HG02884 (cell line): ENCODE measurements at regions not wholly inside any gene's neighbourhood (a gene's known extent, or its start where the extent isn't known, plus 50 kb on each side); places are given as distances from the start of the nearest gene placed in this dataset.
"Not testable (repeated sequence)": the region's sequence is repeated elsewhere in the genome, so short reads cannot be mapped to it uniquely, and the experiment has no call there.

Source experiments
- ATAC-seq: cut with Tn5 transposase; IDR thresholded peaks from one replicate; pipeline ENCODE4 v1.9.1; 2021; ENCODE audit warnings: mild to moderate bottlenecking, moderate library complexity; ENCODE audit not compliant: unreplicated experiment

DNA sequence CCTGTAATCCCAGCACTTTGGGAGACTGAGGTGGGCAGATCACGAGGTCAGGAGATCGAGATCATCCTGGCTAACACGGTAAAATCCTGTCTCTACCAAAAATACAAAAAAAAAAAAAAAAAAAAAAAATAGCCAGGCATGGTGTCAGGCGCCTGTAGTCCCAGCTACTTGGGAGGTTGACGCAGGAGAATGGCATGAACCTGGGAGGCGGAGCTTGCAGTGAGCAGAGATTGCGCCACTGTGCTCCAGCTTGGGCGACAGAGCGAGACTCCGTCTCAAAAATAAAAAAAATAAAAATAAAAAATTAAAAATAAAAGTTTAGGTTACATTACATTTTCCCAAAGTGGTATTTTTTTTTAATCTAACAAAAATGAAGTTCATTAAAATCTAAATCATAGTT lies 218.1 kb upstream of the TMEFF2 start:
- ATAC-seq: not testable (repeated sequence)

DNA sequence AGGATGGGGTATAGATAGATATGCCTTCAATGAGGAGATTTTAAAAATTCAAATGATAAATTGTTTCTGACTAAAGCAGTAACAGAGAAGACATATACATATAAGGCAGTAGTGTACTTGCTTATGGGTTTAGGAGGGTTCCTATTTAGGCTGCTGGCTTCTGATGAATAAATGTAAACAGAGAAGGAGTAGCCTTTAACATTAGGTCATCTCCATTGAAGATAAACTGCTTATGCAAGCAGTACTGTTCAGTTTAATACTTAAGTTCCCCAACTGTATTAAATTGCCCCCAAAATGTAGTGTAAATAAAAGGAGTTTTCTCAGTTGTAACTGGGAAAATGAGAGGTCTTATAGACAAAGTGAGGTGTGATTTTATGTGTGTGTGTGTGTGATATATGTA lies 217.7 kb upstream of the TMEFF2 start:
- no peak for ATAC-seq

DNA sequence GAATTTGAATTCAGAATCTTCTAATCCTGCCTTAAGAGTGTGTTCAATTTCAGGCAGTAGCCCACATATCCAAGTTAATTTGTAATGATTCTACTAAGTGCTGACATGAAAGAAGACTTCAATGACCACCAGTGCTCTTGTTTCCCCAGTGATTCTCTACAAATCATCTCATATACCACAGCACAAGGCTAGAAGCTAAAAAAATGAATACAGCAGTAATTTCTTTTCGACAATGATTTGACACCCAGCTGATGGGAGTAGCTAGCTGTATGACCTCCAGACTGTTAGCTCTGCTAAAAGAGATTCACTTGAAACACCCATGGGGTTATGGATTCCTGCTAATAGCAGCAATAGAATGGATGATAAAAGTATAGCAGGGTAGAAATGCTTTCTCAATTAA lies 217.0 kb upstream of the TMEFF2 start:
- ATAC-seq: no peak

DNA sequence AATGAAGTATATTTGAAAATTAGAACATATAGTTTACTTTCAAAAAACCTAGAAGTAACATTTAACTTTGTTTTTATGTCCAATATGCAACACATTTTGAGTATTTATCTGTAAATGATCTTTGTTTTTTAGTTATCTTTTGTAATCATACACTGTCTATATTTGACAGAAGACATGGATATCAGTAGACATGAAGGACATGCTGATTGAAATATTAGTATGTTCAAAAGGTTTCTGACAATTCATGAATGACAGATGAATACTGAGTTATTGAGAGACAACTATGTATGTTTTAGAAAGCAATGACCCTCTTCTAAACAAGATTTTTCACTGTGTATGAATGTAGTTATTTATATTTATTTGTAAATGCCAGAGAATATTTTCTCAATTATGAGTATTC lies 215.6 kb upstream of the TMEFF2 start:
- ATAC-seq: no peak

DNA sequence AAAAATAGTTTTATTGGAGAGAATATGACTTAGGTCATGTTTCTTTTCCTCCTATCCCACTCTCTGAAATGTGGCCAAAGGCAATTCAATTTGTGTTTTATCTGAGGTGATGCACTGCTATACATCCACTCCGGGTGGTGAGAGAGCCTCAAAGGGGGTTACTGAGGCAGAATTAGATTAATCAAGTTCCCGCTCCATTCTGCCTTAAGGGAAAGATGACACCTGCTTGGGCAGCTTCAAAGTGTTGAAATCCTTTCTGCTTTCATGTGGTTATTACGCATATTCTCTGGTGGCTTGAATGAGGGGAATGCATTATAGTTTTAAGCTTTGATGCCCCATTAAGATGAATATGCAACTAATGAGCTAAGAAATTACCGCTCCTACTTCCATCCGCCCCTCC lies 213.0 kb upstream of the TMEFF2 start:
- no peak for ATAC-seq

DNA sequence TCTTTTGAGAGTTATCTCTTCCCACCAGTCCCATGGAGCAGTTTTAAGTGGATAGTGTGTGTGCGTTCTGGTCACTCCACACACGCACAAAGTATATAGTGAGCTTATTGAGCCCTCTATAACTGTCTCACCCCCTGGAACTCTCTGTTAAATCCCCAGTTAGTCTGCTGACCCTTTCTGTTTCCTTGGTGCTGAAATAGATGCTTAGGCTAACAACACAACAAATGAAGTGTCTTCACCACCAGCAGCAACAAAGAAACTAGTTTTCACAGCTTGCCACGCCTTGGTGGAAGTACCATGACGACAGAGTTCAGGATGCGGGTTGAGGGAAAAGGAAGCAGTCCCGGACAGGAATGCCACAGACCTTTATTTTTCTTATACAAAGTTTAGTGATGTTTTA lies 203.5 kb upstream of the TMEFF2 start:
- no peak for ATAC-seq

DNA sequence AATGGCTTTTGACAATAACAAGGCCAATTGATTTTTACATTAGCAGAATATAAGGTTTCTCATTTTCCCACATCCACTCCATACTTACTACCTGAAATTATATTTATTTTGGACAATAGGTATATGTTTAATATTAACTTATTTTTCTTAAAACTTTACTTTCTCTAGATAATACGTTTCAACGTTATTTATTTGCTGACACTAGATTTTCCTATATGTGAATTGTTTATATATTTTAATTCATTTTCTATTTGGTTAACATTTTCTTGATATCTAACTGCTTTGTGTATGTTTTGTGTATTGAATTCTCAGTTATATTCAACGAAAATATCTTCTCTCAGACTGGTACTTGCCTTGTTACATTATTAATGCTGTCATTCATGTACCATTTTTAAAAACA lies 199.9 kb upstream of the TMEFF2 start:
- no peak for ATAC-seq

DNA sequence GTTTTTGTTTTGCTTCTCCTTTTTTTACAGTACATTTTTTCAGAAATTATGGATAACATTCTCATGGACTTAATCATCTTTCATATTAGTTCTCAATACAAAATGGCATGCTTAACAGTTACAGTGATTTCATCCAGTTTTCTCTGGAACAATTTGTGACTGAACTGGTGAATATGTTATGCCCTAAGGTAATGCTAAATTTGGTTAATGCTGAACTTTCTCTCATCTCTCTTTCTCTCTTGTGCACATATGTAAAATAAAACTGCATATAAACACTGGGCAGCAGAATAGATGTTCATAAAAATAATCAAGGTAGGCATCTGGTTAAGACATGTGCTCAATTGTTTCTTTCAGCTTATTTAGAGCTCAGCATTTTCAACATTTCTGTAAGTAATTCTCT lies 196.3 kb upstream of the TMEFF2 start:
- ATAC-seq: no peak

DNA sequence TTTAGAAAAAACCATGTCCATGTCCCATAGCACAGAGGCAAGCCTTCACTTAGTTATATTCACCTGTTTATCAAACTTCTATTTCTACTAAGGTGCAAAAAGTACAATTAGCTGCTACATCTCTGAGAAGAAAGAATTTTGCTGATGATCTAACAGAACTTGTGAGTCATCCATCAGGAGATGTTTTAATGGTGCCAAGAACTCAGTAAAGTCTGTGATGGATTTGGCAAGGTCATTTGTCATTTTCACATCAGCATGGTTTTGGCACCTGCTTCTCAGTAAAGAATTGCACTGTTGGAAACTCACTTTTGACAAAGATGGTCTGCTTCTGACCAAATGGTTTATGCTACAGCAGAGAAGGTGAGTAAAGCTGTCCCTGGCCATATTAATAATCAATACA lies 195.7 kb upstream of the TMEFF2 start:
- ATAC-seq: no peak

DNA sequence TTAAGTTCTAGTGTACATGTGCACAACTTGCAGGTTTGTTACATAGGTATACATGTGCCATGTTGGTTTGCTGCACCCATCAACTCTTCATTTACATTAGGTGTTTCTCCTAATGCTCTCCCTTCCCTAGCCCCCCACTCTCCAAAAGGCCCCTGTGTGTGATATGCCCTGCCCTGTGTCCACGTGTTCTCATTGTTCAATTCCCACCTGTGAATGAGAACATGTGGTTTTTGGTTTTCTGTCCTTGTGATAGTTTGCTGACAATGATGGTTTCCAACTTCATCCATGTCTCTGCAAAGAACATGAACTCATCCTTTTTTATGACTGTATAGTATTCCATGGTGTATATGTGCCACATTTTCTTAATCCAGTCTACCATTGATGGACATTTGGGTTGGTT lies 189.5 kb upstream of the TMEFF2 start:
- ATAC-seq: not testable (repeated sequence)

DNA sequence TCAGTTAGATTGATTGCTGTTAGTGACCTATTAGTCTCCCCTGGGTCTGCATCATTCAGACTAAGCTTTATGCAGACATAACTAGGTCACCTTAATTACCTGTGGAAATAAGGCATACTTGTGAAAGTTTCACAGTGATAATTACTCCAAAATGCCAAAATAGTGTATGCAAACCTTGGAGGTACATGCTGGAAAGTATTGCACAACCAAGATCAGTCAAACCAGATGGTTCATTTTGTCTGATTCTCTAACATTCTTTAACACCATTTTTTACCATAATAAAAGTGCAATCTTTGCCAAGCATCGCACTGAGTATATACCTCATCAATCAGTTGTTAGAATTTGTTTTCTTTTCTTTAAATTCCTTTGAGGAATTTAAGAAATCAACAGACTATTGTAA lies 186.3 kb upstream of the TMEFF2 start:
- ATAC-seq: no peak

DNA sequence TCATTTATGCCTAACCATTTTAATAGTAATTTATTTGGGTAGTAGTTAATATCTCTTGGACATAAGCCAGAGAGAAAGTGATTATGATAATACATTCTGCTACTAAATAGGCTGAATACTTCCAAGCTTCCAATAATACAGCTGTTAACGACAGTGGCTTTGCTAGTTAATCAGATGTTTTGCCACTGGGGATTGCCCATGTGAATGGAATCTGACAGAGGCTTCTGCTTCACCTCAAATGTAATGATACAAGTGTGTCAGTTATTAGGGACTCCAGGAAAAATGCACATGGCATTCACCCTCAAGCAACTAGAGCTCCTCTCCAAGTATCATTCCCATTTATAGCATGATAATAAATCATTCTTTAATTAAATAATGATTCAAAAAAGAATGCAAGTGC lies 185.0 kb upstream of the TMEFF2 start:
- no peak for ATAC-seq

DNA sequence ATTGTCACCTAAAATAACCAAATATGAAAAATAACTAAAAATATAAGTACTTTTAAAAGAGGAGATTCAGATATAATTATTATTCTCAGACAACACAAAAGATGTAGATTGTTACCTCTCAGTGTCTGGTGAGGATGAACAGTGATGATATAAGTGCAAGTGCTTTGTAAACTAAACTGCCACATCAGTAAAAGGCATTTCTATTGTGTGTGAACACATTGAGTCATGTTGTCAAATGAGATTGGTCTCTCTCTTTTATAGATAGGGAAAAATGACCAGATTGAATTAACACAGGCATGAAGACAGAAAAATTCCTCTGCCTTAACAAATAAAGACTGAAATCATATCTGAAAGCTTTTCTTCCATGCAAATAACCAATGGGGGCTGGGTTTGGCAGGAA lies 182.4 kb upstream of the TMEFF2 start:
- no peak for ATAC-seq

DNA sequence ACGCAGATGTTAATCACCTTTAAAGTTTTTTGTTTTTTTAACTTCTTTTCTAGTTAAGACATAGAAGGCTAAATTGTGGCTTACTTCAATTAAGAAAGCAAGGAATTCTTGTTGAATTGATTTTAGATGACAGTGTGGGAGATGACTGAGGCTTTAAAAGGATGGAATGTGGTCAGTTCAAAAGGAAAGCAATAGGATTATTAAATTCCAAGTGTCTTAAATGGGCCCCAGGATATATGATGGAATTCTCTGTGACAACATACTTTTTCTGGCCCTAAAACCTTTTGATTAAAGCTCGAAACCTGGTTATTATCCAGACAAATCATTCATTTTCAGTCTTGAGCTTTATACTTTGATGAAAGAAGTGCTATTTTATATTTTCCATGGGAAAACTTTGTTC lies 179.0 kb upstream of the TMEFF2 start:
- no peak for ATAC-seq

DNA sequence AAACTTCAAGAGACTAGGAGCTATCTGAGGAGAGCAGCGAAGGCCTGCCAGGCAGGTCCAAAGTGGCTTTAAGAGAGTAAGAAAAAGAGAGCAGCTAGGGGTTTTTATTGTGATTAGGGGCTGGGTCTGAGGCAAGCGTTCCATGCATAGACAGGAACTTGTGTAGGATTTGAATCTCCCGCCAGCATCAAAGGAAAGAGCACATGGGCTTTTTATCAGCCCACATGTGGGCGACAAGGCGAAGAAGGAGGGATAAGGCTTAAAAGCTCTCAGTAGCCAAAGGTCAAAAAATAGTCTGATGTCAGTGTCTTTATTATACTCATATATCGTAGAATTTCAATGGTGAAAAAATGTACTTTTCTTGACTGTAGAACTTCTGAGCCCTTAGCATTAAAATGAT lies 178.5 kb upstream of the TMEFF2 start:
- no peak for ATAC-seq

DNA sequence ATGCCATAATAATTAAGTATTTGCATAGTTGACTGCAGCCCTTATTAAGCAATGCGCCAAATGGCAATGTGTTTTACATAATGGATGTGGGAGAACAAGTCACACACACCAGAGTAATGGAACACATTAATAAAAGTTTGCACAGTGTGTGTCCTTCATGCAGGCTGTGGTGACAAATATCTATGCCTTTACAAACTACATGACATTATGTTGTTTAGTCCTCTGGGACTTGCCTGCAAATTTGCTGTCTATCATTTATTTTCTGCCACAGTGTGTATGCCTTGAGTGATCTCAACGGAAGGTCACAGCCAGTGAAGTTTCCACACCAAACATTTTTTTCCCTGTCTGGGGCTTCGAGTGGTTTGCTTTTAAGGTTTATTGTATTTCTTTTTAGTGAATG lies 175.2 kb upstream of the TMEFF2 start:
- no peak for ATAC-seq

DNA sequence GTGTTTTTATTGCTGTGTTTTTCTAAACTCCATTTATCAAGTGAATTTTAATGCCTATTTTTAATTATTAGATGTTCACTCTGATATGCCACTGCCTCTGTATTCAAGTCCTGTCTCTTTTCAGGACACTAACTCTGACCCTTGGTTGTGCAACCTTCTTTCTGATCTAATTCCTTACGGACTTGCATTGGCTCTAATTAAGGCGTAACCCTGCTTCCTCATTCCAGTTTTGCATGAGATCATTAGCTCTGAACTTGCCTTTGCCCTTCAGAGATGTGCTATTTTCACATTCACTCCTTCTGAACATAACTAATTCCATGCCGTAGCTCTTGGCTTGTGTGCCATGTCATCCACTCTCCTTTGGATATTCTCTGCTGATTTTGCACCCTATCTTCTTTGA lies 162.5 kb upstream of the TMEFF2 start:
- no peak for ATAC-seq

DNA sequence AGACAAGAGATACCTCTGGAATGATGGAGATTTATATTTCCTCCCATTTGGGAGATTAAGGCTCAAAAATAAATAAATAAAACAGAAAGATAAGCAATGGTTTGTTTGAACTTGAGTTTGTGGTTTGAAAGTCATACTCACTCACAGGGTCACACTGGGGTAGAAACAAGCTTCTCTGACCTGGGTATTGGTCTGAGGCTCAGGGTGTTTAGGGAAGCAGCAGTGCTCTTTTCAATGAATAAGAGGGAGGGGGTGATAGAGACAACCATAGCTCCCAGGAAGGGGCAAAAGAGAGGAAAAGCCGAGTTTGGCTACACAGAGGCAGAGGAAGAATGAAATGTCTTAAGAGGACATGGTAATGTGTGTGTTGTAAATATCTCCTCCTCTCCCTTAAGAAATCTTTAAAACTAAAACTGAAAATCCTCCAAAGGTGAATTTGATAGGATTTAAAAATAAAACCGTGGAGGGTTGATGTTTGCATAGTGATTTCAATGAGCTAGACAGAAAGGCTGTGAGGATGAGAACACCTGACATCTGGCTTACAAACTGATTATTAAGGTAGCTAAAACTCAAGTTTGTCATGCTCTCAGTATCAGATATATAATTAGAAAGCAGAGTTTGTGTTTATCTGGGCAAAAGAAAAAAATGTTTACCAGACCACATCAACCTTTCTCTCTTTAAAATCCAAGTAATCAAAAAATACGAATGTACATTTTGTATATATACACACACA lies 159.9 kb upstream of the TMEFF2 start:
- ATAC-seq: no peak

DNA sequence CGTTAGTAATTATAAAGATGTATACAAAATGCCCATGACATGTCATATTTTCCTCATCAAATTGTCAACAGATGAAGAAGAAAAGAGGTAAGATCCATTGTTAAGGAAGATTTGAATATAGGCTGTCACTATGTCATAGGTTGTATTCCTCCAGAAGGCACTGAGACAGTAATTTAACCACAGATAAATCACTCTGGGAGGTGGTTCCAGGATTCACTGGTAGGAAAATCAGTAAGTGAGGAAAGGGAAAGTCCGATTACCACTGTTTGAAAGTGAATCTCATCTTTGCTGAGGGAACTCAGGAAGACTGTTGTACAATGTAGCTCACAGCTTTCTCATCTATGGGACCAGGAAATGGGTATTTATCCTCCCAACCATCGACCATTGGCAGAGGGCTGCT lies 152.8 kb upstream of the TMEFF2 start:
- ATAC-seq: no peak

DNA sequence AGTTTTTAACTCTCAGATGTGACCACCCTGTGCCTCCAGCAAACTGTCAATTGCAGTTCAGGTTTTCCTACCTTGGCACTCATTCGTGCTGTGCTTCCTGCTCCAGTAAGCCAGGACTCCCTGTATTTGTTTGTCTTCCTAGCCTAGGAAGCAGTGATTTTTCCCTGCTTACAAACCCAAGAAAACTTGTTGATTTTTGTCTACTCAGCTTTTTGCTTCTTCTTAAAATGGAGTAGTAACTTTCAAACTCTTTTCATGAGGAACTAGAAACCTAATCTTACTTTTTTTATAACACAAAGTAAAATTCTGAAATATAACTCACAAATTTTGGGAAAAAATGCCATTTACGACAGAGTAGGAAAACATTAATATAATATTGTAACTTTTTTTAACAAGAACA lies 150.6 kb upstream of the TMEFF2 start:
- ATAC-seq: no peak

DNA sequence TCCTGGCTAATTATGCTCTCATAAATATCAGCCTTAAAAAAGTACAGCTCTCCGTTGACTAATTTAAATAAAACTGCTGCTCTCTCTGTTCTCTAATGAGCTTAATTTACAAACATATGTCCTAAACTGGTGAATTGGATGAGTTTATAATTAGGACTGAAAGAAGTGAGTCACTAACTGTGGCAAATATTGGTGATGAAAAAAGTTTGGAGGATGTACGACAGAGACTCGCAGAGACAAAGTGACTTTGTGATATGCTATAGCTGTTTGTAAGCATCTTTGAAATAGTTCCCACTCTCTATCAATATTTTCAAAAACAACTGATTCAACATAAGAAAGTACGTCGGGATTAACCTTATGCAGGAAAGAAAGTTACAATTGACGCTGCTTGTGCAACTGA lies 138.9 kb upstream of the TMEFF2 start:
- no peak for ATAC-seq

DNA sequence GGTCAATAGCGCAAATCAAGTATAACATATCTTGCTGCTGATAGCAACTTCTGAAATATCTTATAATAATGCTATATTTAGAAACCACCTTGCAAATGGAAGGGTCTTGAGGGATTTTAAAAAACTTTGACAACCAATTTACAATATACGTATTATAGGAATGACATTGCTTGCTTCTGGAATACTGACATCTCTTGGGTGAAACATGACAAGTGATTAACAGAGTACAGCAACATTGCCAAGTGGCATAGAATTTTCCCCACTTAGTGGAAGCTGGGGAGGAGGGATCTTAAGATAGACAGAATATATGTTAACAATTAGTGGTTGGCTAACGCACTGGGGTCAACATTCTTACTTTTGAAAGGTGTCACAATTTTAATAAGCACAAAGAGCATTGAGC lies 133.6 kb upstream of the TMEFF2 start:
- ATAC-seq: no peak

DNA sequence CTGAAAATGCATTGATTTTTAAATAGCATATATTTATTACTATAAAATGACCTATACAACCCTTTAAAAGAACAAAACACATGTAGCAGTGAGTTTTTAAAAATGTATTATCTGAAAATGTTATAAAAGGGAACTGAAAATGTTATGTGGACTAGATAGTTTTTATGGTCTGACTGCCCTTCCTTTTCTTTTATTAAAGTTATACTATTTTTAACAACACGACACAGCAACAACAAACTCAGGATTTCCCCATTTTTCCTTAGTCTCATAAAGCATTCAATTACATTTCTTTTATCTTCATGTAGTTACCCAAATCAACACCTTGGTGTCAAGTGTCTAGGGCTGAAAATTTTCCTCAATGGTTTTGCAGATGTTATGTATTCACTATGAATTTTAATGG lies 132.8 kb upstream of the TMEFF2 start:
- no peak for ATAC-seq
